Ammon's horn (tissue), 1 donor: ENCODE measurements at regions not wholly inside any gene's neighbourhood (a gene's known extent, or its start where the extent isn't known, plus 50 kb on each side); places are given as distances from the start of the nearest gene placed in this dataset.

Experiments
- DNase-seq: peaks from one replicate; pipeline ENCODE4 v3.0.0-alpha.2; 2016; ENCODE audit warnings: low spot score

DNA sequence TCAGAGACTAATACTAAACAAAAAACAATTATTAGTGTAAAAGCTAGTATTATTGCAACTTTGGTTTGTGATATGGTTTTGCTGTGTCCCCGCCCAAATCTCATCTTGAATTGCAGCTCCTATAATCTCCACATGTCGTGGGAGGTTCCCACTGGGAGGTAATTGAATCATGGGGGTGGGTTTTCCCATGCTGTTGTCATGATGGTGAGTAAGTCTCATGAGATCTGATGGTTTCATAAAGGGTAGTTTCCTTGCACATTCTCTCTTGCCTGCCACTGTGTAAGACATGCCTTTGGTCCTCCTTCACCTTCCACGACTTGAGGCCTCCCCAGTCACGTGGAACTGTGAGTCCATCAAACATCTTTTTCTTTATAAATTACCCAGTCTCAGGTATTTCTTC lies 325.9 kb upstream of the DAB2 start:
- DNase-seq = no peak

DNA sequence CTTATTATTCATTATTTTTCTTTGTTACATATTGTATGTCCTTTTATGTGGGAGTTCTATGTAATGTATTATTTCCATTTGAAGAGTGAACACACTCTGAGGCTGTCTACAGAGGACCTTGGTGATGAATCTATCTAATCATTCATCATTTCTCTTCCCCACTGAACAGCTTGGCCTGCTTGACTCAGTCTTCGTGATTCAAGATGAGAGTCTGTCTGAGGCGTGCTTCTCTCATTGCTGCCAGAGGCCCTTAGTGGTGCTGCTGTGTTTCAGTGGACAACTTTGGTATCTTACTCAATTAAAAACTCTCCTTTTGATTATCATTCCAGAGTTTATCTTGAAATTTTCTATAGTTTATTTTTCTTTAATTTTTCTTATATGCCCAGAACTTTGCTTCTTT lies 318.1 kb upstream of the DAB2 start:
- DNase-seq = no peak

DNA sequence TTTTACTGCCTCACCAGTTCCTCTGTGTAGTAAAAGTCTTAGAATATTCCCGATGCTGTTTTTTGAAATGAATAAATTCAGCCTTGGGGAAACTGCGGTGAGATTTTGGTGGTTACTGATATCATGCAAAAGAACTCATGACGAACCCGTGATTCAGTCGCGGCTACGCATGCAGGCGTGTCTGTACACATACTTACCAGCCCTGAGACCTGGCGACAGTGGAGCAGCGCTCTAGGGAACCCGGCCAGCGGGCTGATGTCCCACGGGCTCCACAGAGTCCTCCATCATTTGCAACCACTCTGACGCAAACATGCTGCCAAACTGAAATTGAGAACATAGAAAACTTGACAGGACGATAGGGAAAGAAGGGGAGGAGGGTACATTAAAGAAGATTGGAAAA lies 315.6 kb upstream of the DAB2 start:
- no peak for DNase-seq

DNA sequence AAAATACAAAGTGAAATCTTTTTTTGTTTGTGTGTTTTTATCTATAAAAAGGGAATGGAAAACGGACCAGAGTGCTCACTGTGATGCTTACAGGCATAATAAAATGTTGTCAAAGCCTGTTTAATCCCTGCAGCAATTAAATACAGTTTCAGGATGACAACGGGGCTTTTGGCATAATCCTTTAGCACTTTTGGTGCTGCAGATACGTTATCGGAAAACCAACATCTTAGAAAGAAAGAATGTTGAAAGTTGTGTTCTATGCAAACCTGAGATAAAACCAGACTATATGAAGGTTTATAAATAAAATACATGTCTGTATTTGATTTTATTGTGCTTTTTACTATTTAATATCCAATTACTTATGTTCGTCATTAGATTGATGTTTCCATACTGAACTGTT lies 307.4 kb upstream of the DAB2 start:
- no peak for DNase-seq

DNA sequence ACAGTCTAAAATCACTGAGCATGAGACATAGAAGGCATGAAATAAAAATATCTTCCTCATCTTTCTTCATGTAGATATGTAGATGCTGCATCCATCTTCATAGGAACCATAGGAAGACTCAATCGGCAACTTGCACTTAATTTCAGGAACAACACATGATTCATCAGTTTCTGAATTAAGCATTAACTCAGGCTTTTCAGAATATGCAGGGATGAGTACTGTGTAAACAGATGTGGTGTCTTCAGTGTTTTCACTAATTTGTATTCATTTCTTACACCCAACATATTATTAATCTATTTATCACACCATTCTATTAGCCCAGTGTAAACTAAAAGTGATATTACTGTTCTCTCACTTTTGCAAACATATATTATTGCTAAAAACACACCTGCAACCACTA lies 305.9 kb upstream of the DAB2 start:
- DNase-seq = no peak

DNA sequence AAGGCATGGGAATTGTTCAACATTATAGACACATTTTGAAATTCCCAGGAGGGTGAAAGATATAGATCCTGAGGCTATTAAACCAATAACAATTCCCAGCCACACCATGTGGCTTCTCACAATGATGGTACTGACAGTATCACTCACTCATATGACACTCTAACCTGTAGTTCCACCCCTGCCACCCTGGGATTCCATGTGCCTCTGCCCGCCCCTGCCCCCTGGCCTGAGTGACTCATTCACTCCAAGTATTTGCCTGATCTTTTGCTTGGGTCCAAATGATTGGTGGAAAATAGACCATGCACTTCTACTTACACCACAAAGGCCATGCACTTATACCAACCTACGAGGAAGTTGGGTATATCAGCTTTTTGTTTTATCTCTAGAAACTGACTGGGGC lies 305.2 kb upstream of the DAB2 start:
- DNase-seq = no peak

DNA sequence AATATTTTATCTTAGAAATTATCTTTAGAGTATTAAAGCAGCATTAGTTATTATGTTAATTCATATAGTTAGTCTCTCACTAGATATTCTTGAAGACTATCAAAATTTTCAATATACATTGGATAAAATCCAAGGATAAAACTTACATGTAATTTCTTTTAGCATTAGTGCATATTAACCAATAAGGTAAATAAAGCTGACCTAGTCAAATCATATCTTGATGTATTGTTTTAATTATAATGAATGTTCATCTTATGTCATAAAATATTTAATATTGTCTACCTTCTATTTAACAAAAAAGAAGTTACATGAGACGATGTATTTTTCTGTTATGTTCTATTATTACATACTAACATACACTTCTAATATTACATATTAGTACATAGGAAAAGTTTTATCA lies 301.7 kb upstream of the DAB2 start:
- no peak for DNase-seq

DNA sequence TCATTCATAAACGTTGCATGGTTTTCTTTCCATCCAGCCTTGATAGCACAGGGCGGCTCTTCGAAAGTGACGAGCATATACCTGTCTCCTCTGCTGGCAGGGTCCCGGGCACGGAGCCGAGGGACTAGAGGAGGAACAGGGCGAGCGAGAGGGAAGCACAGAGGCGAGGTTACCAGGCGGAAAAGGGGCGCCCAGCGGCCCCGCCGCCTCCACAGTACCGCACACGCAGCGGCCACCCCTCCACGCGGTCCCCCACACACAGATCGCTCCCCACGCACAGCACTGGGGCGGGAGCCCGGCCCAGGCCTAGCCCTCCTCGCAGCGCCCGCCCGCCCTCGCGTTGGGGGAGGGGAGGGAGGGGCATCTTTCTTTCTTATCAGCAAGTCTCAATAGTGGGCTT lies 296.6 kb upstream of the DAB2 start:
- no peak for DNase-seq

DNA sequence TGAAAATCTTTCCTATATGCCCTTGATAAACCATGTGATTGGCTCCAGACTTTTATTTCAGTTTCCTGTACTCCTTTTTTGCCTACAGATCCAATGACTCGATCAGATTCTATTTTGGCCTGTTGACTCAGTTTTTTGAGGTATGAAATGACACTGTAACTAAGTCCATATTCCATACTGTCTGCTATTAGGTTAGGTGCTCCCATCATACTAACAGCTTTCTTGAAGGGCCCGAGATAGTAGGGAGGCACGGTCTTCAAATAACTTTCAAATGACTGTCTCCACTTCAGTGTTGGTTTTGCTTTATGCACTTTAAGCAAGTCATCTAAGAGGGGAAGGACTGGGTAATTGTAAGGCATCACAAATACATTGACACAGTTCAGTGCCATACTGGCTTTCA lies 295.4 kb upstream of the DAB2 start:
- DNase-seq = no peak

DNA sequence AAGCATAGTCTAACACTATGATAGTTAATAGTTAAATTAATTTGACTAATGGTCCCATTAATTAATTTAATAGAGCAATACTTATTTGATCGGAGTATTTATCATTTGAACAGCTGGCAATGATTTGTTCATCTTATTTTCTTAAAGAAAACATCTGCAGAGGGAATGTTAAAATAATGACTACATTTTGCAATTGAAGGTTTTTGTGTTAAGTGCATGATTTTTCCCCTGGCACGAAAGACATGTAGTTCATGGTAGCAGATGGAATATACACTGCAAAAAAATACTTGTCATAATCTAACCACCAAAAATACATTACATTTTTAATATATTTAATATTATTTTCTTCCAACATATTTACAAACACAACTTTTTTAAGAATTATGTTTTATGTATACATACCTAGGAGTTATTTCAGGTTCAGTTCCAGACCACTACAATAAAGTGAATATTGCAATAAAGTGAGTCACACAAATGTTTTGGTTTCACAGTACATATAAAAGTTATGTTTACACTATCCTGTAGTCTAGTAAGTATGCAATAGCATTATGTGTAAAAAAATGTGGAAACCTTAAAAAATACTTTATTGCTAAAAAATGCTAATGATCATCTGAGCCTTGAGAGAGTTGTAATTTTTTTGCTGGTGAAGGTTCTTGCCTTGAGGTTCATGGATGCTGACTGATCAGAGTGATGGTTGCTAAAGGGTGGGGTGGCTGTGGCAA lies 292.6 kb upstream of the DAB2 start:
- no peak for DNase-seq

DNA sequence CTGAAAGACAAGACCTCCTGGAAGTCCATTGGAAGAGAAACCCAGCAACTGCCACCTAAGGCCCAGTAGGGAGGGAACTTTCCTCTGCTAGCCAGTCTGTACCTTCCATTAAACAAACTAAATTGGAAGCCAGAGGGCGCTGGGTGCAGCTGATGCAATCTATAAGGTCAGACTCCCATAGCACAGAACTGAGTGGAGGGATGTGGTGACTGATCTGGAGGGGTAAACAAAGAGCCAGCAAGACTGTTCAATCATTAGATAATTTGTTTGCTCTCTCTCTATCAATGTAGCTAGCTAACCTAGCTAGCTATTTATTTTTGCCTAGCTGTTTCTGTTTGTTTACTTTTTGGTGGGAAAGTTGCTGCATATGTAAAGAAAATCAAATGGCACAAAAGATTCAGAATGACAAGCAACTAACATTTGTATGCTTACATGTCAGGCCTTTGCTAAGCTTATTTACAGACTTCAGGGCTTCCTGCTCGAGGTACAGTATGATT lies 291.8 kb upstream of the DAB2 start:
- DNase-seq = no peak

DNA sequence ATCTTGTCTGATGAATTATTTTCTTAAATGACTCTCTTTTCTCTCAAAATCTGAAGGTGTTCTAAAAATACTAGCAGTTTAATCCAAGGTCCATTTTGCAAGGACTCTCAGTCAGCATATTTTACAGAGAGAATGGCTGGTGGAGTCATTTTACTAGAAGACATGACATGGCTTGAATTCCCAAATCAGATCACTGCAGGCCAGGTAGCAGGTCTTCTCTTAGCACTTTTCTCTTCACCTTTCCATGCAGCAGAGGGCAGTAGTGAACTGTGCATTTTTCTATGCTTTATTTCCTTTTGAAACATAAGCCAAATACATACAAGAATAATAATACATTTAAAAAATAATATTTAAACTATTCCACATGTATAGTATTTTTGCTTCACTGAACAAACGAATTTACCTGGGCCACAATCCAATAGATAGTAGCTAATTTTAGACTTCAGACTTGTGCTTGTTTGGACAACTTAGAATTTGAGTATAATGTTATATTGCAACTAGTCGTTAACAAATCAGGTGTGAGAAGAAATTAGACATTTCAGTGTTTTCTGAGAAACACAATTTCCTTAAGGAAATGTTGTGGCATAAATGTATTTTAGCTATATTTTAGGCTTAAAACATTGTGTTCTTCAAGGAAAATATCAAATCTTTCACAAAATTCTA lies 289.4 kb upstream of the DAB2 start:
- DNase-seq = peak; percentile 58

DNA sequence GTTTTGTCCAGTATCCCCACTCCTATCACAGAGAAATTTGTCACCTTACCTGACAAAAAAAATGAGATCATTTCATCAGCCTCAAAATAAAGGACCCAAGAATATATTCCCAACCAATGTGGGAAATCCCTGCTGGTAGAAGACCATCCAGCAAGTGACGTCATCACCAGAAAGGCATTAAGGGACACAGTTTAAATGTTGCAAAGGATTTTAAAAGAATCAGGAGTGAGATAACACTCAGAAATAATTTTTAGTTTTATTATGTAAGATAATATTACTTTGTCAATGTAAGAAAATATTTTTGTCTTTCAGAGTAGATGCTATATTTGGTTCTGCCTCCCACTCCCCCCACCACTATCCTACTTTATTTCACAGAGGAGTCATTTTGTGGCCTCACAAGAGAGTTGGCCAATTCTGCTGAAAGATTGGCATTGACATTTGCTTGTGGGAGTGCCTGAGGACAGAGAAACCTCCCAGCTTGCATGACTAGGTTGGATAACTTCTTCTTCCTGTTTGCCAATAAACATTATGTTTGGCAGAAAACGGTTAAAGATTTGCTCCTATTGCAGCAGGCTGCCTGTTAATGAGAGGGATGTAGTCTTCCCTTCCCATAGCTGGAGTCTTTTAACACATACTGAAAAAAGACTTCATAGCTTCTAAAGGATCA lies 288.6 kb upstream of the DAB2 start:
- DNase-seq = no peak

DNA sequence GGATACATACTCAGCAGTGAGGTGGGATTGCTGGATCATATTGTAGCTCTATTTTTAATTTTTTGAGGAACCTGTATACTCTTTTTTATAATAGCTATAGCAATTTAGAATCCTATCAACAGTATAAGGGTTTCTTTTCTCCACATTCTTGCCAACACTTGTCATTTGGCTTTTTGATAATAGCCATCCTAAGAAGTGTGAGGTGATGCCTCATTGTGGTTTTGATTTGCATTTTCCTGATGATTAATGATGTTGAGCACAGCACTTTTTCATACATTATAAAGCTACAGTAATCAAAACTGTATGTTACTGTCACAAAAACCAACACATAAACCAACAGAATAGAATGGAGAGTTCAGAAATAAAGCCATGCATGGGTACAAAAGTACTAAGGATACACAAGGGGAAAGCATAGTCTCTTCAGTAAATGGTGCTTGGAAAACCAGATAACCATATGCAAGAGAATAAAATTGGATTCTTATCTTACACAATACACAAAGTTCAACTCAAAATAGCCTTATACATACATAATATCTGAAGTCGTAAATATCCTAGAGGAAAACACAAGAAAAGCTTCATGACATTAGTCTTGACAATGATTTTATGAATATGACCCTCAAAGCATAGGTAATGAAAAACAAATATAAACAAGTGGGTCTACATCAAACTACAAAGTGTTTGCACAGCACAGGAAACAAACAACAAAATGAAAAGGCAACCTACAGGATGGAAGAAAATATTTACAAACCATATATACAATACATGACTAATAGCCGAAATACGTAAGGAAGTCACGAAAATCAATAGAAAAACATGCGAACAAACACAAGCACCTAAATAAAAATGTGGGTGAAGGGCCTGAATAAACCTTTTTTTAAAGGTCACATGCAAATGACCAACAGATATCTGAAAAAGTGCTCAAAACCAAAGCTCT lies 287.8 kb upstream of the DAB2 start:
- DNase-seq = no peak

DNA sequence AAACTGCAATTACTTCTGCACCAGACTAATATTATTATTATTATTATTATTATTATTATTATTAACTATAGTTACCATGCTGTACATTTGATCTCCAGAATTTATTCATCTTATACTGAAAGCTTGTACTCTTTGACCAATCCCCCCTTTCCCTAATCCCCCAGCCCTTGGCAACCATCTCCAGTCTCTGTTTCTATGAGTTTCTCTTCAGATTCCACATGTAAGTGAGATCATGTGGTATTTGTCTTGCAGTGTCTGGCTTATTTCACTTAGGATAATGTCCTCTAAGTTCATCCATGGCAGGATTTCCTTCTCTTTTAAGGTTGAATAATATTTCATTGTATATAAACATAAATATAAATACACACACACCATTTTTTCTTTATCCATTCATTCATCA lies 287.0 kb upstream of the DAB2 start:
- no peak for DNase-seq

DNA sequence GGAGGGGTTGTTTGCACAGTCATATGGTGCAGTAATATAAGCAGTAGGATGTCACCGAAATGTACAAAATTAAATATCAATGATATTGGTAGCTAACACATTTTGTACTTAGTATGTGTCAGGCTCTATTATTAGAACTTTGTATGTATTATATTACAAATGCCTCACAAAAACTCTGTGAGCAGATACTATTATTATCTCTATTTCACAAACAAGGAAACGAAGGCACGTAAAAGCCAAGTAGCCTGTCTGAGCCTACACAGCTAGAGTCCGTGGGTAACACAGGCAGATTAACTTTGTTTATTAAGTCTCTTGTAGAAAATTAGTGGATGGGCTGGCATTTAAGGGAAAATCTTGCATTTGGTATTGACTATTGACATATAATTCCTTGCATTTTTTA lies 284.3 kb upstream of the DAB2 start:
- DNase-seq = no peak

DNA sequence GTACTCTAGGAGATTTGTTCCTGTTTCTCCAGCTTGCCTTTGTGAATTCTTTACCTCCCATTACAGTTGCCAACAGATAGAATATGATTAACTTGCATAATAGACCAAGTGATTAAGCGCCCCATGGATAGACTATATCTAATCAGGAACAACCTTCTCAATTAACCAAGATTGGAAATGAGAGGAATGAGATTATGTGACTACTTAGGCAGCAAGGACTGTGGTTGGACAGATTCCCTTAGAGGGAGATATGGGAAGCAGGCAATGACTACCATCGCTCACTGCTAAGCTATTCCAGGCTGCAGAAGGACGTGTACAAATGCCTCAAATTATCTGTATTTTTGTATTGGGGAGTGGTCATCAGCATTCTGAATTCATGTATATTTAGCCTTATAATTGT lies 278.1 kb upstream of the DAB2 start:
- no peak for DNase-seq

DNA sequence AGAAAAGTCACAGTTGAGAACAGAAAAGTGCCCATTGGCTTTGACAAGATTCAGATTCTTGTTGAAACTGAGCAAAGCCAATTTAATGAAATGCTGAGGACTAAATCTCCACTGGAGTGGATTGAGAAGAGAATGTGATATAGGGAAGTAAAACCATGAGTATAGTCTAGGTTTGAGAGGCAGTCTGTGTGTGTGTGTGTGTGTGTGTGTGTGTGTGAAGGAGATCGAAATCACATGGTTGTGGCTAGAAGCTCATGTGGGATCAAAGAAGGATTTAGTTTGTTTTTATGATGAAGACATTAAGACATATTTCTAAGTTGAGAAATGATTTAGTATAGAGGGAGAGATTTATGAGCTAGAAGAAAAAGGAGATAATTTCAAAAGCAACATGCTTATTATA lies 275.7 kb upstream of the DAB2 start:
- no peak for DNase-seq

DNA sequence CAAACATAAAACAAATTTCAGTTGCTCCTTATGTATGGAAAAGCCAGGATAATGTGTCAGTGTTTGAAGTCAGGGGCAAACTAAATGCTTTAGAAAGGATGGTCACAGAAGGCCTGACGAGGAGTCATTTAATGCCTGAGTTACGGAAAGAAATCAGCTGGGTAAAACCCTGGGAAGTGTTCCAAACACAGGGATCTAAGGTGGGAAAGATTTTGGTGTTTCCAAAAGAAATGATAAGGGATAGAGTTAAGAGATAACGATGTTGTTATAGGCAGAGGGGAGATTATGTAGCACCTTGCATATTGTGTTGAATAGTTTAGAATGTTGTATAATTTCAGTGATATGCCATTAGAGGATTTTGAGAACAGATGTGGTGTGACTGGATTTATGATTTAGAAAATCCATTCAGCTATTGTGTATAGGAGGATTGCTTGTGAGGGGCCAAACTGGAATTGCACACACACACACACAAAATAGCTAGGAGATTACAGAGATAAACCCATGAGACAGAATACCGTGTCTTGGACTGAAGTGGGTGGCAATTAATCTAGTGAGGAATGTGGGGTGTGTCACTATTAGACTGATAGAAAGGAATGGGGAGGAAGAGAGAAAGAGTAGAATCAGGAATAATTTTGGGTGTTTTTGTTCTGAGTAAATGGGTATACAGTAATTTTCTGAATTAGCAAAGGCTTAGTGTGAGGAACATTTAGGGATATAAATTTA lies 274.2 kb upstream of the DAB2 start:
- DNase-seq = no peak

DNA sequence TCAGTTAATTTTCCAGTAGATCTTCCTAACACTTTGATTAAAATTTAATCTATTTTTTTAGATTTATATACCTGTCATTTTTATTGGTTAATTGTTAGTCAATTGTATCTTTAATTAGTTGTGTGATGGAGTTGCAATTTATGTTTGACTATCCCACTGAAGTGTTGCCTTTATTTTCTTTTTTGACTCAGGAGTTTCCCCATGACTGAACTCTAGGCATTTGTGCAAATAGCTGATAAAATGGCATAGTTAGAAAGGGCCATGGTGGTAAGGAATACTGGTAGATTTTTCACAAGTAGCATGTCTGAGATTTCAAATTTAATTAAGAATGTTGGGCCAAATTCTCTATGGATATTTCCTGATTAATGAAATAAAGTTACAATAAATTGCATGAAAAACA lies 273.1 kb upstream of the DAB2 start:
- DNase-seq = no peak

DNA sequence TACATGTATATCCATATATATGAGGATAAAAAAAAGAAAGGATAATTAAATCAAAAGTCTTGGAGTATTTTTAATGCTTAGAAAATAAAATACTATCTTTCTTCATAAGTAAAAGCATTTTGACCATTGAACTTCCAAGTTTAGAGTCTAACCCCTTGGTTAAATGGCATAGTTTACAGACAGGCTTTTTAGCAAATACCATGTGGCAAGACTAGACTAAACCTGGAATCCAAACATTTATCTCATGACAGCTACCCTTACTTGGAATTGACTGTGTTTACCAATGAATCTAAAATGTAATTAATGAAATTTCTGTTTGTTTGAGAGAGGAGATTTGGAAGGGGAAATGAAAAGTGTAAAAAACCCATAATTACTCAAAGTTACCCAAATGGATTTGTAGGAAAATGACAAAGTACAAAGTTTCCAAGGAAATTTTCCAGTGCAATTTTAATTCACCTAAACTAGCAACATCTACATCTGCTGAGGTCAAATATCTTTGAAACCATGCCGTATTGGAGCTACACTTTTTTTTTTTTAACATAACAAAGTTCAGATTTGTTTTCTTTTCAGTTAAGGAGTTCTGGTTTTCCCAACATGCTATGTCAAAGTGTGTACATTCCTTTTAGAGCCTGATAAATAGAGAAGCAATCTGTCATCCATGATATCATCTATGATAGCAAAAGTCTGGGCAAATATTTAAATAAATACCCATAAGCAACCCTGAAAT lies 272.1 kb upstream of the DAB2 start:
- DNase-seq = no peak
